HUES6 (cell line): ENCODE measurements at regions not wholly inside any gene's neighbourhood (a gene's known extent, or its start where the extent isn't known, plus 50 kb on each side); places are given as distances from the start of the nearest gene placed in this dataset.

ENCODE experiments used
- H3K27ac ChIP-seq: 2 replicates; pipeline ENCODE4 v1.7.0; 2013; ENCODE audit warnings: low read depth, mild to moderate bottlenecking, low read length, inconsistent platforms
- H3K27me3 ChIP-seq: 2 replicates; pipeline ENCODE4 v1.6.1; 2013; ENCODE audit warnings: low read length; ENCODE audit not compliant: control insufficient read depth, insufficient read depth
- H3K36me3 ChIP-seq: 2 replicates; pipeline ENCODE4 v1.6.1; 2013; ENCODE audit warnings: low read length; ENCODE audit not compliant: control insufficient read depth, insufficient read depth
- H3K4me1 ChIP-seq: 2 replicates; pipeline ENCODE4 v1.6.1; 2013; ENCODE audit warnings: low read length; ENCODE audit not compliant: control insufficient read depth, insufficient read depth
- H3K4me3 ChIP-seq: 2 replicates; pipeline ENCODE4 v1.5.1; 2013; ENCODE audit warnings: low read depth, low read length
- H3K9ac ChIP-seq: one replicate; pipeline ENCODE4 v1.6.1; 2013; ENCODE audit warnings: mild to moderate bottlenecking, low read length
- H3K9me3 ChIP-seq: 2 replicates; pipeline ENCODE4 v1.6.1; 2013; ENCODE audit warnings: low read depth, low read length; ENCODE audit not compliant: control insufficient read depth, insufficient read depth

DNA sequence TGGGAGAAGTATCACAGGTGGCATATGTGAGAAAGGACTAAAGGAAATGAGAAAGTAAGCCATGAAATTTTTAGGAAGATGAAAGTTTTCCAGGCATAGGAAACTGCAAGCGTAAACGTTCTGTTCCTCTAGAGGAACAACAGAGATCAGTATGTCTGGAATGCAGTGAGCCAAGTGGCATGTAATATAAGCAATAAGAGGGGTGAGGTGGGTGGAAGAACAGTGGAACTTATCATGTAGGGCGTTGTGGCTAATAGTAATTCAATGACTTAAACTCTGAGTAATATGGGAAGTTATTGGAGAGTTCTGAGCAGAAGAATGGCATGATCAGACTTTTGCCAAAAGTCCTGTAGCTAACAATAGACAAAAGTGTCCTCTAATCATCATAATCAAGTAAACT, 902.9 kb downstream of the EPHA3 start:
- Histone ChIP-seq H3K9ac (no peak overlapping the region), H3K4me3 (no peak overlapping the region; the same call in 1 of the 2 replicates), H3K27ac (no peak overlapping the region), H3K4me1 (peaks cover 26% of the 10 kb centered on the region), H3K27me3 (no peaks in the 10 kb centered on the region), H3K9me3 (peaks cover 4% of the 10 kb centered on the region; the same call in 1 of the 2 replicates), H3K36me3 (no peaks in the 10 kb centered on the region)

DNA sequence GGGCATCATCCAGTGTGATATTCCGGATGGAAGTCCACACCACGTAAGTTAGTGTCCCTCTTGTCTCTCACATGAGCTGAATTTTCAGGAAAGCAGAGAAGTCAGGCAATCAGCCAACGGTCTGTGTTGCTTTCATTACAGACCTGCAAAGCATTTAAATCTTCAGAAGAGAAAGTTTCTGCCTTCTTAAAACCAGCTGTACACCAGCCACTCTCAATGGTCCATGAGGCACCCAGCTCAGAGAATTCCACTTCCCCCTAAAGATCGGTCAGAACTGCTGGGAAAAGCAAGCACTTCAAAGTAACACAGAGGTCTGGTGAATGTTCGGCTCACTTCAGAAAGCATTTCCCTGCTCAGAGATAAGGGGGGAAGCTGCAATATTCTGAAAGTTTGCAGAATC, 903.7 kb downstream of the EPHA3 start:
- no peak overlapping the region for H3K4me3 ChIP-seq
- H3K27me3 ChIP-seq: no peaks in the 10 kb centered on the region
- no peaks in the 10 kb centered on the region for H3K36me3 ChIP-seq
- peak overlapping the region; percentile 34 for H3K9ac ChIP-seq
- H3K9me3 ChIP-seq: peaks cover 4% of the 10 kb centered on the region; the same call in 1 of the 2 replicates
- peaks cover 34% of the 10 kb centered on the region for H3K4me1 ChIP-seq
- no peak overlapping the region for H3K27ac ChIP-seq

DNA sequence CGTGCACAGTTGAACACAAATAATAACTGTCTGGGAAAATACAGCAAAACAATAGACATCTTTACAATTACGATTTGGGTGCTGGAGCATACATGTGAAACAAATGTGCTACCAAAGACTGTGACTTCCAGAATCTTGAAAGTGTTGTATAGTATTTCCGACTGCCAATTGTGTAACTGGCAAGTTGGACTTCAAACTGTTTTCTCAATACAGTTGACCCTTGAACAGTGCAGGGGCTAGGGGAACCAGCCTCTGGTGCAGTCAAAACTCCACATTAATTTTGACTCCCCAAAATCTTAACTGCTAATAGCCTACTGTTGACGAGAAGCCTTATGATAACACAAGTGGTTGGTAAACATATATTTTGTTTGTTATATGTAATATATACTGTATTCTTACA, 904.2 kb downstream of the EPHA3 start:
- Histone ChIP-seq H3K9ac (no peak overlapping the region), H3K27ac (no peak overlapping the region), H3K36me3 (no peaks in the 10 kb centered on the region), H3K9me3 (peaks cover 4% of the 10 kb centered on the region; the same call in 1 of the 2 replicates), H3K4me3 (no peak overlapping the region), H3K4me1 (peaks cover 38% of the 10 kb centered on the region), H3K27me3 (no peaks in the 10 kb centered on the region)

DNA sequence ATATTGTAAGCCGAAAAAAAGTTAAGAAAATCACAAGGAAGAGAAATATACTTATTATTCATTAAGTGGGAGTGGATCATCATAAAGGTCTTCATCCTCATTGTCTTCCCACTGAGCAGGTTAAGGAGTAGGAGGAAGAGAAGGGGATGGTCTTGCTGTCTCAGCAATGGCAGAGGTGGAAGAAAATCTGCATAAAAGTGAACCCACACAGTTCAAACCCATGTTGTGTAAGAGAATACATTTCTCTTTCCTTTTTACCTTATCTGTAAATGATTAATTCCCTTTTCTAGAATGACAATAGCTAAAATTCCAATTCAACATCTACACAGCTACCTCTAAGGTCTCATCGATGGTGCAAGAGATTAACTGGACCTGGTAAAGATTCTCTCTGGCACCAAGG, 904.6 kb downstream of the EPHA3 start:
- no peak overlapping the region for H3K27ac ChIP-seq
- H3K27me3 ChIP-seq: no peaks in the 10 kb centered on the region
- H3K4me1 ChIP-seq: peaks cover 41% of the 10 kb centered on the region
- peaks cover 3% of the 10 kb centered on the region; the same call in 1 of the 2 replicates for H3K9me3 ChIP-seq
- H3K4me3 ChIP-seq: no peak overlapping the region
- no peak overlapping the region for H3K9ac ChIP-seq
- H3K36me3 ChIP-seq: no peaks in the 10 kb centered on the region

DNA sequence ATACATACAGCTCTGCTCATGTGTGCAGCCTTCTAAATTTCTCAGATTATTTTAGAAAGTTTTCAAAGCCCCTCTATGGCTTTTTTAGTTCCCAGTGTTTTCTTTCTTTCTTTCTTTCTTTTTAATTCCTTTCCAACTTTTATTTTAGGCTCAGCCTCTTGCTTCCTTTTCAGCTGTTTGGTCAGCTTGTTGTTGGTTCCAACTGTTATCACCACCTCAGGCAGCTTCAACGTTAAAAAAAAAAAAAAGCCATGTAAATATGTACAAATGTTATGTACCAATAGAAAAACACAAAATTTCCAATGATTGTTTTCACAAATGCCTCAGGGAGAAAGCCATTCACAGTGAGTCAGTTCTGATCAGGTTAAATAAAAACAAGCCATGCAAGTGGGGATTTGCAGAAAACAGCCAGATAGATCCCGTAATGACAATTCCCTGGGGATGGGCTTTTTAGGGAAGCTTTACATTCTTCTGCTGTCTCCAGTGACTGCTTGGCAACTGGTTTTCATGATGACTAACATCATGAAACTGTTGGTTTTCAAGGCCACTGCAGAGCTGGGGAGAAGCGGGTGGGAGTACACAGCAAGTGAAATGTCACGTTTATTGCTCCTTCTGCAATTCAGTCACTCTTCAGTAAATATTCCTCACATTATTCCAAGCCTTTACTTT, 908.4 kb downstream of the EPHA3 start:
- Histone ChIP-seq H3K4me1 (peaks cover 30% of the 10 kb centered on the region), H3K9me3 (no peaks in the 10 kb centered on the region), H3K4me3 (no peak overlapping the region), H3K9ac (no peak overlapping the region), H3K36me3 (no peaks in the 10 kb centered on the region), H3K27me3 (no peaks in the 10 kb centered on the region), H3K27ac (peak overlapping the region; percentile 7; the same call in 1 of the 2 replicates)

DNA sequence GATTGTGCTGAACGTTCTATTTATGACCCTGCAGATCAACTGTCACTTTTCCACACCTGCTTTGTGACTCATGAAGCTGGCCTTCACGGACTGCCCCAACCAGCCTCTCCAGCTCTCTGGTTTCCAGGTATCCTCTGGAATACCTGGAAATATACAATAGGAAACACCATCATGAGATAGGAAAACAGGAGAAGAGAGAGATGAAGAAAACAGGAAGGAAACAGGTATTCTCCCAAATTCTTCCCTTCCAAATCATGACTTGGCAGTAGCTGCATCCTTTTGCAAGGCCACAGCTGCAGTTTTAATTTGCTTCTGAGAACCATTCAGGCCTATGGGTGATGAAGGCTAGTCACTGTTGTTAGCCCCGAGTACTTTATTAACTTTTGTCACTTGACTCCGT, 909.1 kb downstream of the EPHA3 start:
- Histone ChIP-seq H3K9me3 (0 out of 2 replicates have a peak, but pooled peaks cover 2% of the 10 kb centered on the region), H3K27me3 (no peaks in the 10 kb centered on the region), H3K4me3 (no peak overlapping the region), H3K27ac (no peak overlapping the region; the same call in 1 of the 2 replicates), H3K9ac (no peak overlapping the region), H3K36me3 (no peaks in the 10 kb centered on the region), H3K4me1 (peaks cover 23% of the 10 kb centered on the region)

DNA sequence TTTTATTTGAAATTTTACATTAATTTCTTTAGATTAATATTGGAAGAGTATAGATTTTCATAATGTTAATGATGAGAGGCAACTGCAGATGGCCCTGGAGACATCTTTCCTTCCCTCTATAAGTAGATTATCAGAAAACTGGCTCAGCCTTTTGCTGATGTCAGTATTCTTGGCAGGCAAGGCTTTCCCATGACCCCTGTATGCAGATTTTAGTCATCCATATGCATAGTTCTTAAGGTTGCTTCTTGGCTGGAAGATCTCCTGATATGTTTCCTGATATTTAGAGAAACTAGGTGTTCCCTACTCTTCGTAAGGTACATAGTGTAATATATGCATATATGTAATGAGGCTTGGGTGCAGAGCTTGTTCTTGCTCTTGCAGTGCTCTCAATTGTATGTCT, 911.4 kb downstream of the EPHA3 start:
- no peak overlapping the region for H3K4me3 ChIP-seq
- H3K9me3 ChIP-seq: 0 out of 2 replicates have a peak, but pooled peaks cover 2% of the 10 kb centered on the region
- H3K27me3 ChIP-seq: no peaks in the 10 kb centered on the region
- H3K27ac ChIP-seq: no peak overlapping the region
- H3K4me1 ChIP-seq: peaks cover 19% of the 10 kb centered on the region
- no peak overlapping the region for H3K9ac ChIP-seq
- no peaks in the 10 kb centered on the region for H3K36me3 ChIP-seq

DNA sequence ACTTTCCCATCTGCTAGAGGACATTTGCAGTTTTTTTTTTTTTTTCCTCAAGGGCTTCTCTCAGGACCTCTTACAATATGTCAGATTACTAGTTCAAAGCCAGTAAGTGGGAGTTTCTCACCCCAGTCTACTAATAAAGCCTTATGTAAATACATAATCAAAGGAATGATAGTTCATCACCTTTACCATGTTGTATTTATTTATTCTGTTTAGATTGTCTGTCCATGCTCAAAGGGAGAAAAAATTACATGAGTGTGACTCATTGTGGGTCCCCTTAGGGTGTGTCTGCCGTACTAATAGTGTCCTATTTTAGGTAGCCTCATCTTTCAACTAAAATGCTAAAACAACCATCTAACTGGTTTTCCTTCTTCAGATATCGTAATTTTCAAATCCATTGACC, 917.6 kb downstream of the EPHA3 start:
- Histone ChIP-seq H3K9ac (no peak overlapping the region), H3K4me1 (no peaks in the 10 kb centered on the region), H3K27me3 (no peaks in the 10 kb centered on the region), H3K27ac (no peak overlapping the region), H3K4me3 (no peak overlapping the region), H3K9me3 (peaks cover 5% of the 10 kb centered on the region; the same call in 1 of the 2 replicates), H3K36me3 (no peaks in the 10 kb centered on the region)

DNA sequence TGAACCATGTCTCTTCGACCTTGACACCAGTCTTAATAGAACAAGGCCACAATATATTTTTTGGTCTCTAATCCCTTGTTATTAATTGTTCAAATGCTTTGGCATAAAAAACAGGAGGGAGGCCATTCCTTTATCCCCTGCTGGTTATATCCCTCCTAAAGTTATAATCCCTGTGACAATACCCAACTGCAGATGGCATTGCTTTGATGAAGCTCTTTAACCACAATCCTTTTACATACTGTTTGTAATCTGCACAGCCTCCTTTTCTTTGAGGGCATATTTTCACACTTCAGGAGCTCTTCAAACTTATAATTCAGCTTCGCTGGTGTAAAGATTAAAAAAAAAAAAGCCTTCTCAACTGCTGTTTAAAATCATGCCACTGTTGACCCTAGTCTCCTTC, 919.0 kb downstream of the EPHA3 start:
- Histone ChIP-seq H3K9ac (no peak overlapping the region), H3K27me3 (no peaks in the 10 kb centered on the region), H3K9me3 (peaks cover 7% of the 10 kb centered on the region; the same call in 1 of the 2 replicates), H3K27ac (no peak overlapping the region), H3K36me3 (no peaks in the 10 kb centered on the region), H3K4me1 (no peaks in the 10 kb centered on the region), H3K4me3 (no peak overlapping the region)

DNA sequence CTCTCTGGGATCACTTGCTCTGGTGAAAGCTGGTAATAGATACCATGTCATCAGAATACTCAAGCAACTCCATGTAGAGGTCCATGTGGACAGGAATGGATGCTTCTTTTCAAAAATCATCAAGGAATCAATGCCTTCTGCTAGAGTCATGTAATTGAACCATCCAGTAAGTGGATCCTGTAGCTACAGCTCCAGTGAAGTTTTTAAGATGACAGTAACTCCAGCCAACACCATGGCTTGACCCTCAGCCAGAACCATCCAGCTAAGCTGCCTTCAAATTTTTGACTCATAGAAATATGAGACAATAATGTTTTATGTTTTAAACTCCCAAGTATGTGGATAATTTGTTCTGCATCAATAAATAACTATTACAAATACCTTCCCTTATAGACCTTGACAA, 923.7 kb downstream of the EPHA3 start:
- no peaks in the 10 kb centered on the region for H3K27me3 ChIP-seq
- H3K9me3 ChIP-seq: peaks cover 6% of the 10 kb centered on the region; the same call in 1 of the 2 replicates

DNA sequence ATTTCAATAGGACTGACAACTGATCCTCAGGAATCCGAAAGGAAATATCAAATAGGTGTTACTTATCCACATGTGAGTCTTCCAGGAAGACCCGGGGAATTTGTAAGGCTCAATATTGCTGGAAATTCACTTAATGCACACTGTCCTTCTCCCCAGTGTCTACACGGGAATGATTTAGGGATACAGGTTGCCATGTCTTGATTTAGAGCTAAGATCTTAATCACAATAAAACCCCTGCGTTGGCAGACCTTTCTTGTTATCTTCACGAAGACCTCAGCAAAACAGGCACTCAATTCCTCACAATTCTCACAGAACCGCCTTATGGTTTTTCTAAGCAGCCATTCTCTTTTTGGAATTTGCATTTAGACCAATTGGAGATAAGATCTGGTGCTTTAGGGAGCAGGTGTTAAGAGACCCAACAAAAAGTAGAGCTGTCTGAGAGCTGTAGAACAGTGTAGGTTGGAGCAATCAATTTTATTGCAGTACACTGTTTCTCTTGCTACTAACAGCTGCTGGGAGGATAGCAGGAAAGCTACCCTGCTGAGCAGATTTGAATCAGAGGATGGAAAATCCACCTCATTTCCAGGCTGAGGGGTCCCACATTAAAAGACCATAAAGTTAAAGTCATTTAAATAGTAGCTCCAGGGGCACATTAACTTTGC, 925.7 kb downstream of the EPHA3 start:
- H3K27ac ChIP-seq: peak overlapping the region; percentile 3; the same call in 1 of the 2 replicates
- H3K4me1 ChIP-seq: peaks cover 49% of the 10 kb centered on the region
- H3K27me3 ChIP-seq: no peaks in the 10 kb centered on the region
- H3K36me3 ChIP-seq: no peaks in the 10 kb centered on the region
- peaks cover 6% of the 10 kb centered on the region; the same call in 1 of the 2 replicates for H3K9me3 ChIP-seq
- no peak overlapping the region for H3K9ac ChIP-seq
- H3K4me3 ChIP-seq: no peak overlapping the region

More for the DNA sequence above, 923.7 kb downstream of the EPHA3 start:
- Histone ChIP-seq H3K36me3 (no peaks in the 10 kb centered on the region), H3K4me1 (peaks cover 31% of the 10 kb centered on the region), H3K27ac (no peak overlapping the region), H3K9ac (no peak overlapping the region), H3K4me3 (no peak overlapping the region)
